Activated CD4-positive, alpha-beta T cell treated with anti-CD3 and anti-CD28 coated beads, Interleukin-2, amount 10 ng/mL, durations not matched to agents 7 days and 5 days (primary cell): ENCODE measurements at regions not wholly inside any gene's neighbourhood (a gene's known extent, or its start where the extent isn't known, plus 50 kb on each side); places are given as distances from the start of the nearest gene placed in this dataset.

Experiments
- CTCF ChIA-PET: fragments of 350-600 bp; sonication (Branson Sonifier 250); formaldehyde crosslinking; loops from one replicate; lab custom pipeline; 2021; ENCODE audit warnings: antibody characterized with exemption; lab: Charles Lee
- POLR2A ChIA-PET: fragments of 350-600 bp; sonication (Branson Sonifier 250); formaldehyde crosslinking; loops from one replicate; lab custom pipeline; 2021; ENCODE audit warnings: antibody characterized with exemption; lab: Charles Lee
- DNase-seq: peaks from one replicate; pipeline ENCODE4 v3.0.0-alpha.2; 2020
- H3K27ac Mint-ChIP-seq: one replicate; pipeline ENCODE4 v1.8.0; 2021; ENCODE audit warnings: mild to moderate bottlenecking, moderate library complexity, mixed read lengths
- H3K27me3 Mint-ChIP-seq: one replicate; pipeline ENCODE4 v1.8.0; 2021; ENCODE audit warnings: mixed read lengths
- H3K36me3 Mint-ChIP-seq: one replicate; pipeline ENCODE4 v1.8.0; 2021; ENCODE audit warnings: low read depth, mixed read lengths
- H3K4me1 Mint-ChIP-seq: one replicate; pipeline ENCODE4 v1.8.0; 2021; ENCODE audit warnings: mixed read lengths
- H3K4me3 Mint-ChIP-seq: one replicate; pipeline ENCODE4 v1.8.0; 2021; ENCODE audit warnings: mild to moderate bottlenecking, moderate library complexity, mixed read lengths
- H3K9me3 Mint-ChIP-seq: one replicate; pipeline ENCODE4 v1.8.0; 2021; ENCODE audit warnings: mixed read lengths

DNA sequence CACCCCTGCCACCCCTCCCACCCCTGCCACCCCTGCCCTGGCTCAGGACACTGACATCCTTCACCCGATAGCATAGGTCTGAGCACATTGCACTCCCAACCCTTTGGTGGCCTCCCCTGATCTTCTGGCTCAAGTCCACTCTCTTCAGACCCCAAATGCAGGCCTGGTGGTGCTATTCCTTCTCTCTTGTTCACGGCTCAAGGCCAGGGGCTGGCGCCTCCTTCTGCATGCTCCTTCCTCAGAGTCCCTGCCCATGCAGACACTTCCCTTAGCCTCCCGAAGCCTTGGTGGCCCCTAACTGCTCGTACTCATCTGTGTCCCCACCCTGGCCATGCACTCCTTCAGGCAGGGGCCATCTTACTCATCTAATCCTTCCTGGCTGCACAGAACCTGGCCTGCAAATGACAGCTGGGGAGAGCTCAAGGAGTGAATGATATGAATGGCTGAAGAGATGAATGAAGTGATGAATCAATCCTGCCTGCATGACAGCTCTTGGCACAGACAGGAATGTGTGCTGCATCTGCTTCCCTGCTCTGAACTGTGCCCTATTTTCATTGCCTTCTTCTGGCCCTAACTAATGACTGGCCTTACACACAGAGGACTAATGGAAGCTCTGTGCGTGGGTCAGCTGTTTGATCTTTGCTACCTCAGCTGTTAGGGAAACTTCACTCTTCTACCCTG, 290.8 kb downstream of the DYSF start:
- Mint-ChIP-seq H3K4me1 (no peaks in the 10 kb centered on the region), H3K9me3 (no peaks in the 10 kb centered on the region), H3K4me3 (no peak overlapping the region), H3K36me3 (no peaks in the 10 kb centered on the region), H3K27ac (no peak overlapping the region), H3K27me3 (no peaks in the 10 kb centered on the region)
- DNase-seq = no peak
- CTCF ChIA-PET = no interaction called here
- POLR2A ChIA-PET = no interaction called here

DNA sequence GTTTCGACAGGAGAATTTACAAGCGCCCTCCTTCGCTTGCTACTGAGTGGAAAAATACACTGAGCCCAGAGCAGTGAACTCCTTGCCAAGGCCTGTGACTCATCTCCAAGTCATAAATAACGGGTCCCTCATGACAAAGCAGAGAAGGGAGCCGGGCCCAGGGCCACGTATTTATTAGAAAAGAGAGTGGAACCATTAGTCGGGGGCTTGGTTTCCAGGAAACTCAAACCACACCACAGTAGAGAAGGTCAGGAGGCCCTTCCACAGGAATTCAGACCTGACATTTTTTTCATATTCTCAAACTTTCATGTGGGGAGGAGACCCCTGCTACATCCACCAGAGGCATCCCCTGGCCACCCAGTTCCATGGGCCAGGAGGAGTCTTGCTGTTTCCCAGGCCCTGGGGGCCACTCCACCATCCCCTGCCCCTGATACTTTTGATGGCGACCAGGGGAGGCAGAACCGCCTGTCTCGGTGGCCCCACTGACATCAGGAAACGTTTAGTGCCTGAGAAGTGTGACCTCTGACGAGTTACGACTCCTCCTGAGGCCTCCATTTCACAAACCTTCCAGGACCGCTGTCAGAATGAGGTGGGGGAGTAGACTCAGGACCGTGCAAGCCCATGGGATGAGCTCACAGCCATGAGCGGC, 289.7 kb downstream of the DYSF start:
- Mint-ChIP-seq H3K27me3 (no peaks in the 10 kb centered on the region), H3K4me1 (no peaks in the 10 kb centered on the region), H3K9me3 (no peaks in the 10 kb centered on the region), H3K27ac (no peak overlapping the region), H3K36me3 (no peaks in the 10 kb centered on the region), H3K4me3 (no peak overlapping the region)
- CTCF ChIA-PET = no interaction called here
- POLR2A ChIA-PET = no interaction called here
- no peak for DNase-seq

DNA sequence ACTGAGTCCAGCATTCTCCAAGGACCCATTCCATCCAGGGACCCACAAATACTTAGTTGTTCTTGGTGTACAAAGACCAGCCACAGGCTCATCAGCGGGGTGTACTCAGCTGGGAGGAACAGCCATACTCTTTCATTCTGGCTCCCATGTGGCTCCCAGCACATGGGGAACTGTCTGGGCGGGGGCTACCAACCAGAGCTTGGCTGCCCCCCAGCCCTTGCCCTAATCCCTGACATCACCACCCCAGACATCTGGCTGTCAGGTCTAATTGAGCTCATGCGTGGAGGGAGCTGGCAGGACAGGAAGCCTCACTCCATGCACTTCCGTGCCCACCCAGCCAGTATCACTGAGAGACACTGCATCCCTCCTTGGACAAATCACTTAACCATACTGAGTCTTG, 283.6 kb downstream of the DYSF start:
- H3K36me3 Mint-ChIP-seq = no peaks in the 10 kb centered on the region
- CTCF ChIA-PET = no interaction called here

DNA sequence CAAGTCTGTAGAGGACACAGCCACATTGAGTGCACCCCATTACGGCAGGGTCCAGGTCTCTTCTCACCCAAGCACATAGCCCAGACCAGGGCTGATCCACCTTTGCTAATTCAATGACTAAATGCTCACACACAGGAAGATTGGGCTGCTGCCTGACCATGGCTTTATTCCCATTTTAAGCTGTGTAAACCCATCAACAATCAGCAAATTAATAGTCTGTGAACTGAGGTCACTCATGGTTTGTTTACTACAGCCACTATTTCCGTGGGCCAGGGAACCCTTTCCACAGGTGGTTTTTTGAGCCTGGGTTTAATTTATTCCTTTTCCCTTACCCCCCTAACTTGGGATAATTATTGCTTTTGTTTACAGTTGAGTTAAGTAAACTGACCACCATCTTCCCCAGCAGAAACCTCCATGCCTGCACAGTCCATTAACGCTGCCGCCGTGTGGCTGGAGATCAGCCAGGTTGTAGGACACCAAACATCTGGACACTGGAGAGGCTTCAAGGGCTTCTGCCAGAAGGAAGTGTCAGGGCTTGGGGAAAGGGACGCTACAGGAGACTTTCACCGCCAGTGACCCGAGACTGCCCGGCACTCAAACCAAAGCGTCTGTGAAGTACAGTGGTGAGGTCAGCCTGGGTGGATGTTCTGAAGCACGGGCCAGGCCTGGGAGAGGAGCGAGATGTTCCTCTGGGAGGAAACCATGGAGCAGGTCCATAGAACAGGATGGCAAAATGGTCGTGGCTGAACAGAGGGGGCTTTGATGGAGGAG, 282.9 kb downstream of the DYSF start:
- POLR2A ChIA-PET = no interaction called here
- Mint-ChIP-seq H3K4me1 (no peaks in the 10 kb centered on the region), H3K36me3 (no peaks in the 10 kb centered on the region)

More for the DNA sequence above, 283.6 kb downstream of the DYSF start:
- no peak for DNase-seq
- H3K9me3 Mint-ChIP-seq = no peaks in the 10 kb centered on the region
- H3K4me3 Mint-ChIP-seq = no peak overlapping the region
- H3K27me3 Mint-ChIP-seq = no peaks in the 10 kb centered on the region
- H3K27ac Mint-ChIP-seq = no peak overlapping the region
- no peaks in the 10 kb centered on the region for H3K4me1 Mint-ChIP-seq
- POLR2A ChIA-PET = no interaction called here

More for the DNA sequence above, 282.9 kb downstream of the DYSF start:
- DNase-seq = no peak
- CTCF ChIA-PET = no interaction called here
- Mint-ChIP-seq H3K27ac (no peak overlapping the region), H3K27me3 (no peaks in the 10 kb centered on the region), H3K4me3 (no peak overlapping the region), H3K9me3 (no peaks in the 10 kb centered on the region)
